Cardiac fibroblast (primary cell): ENCODE measurements at regions not wholly inside any gene's neighbourhood (a gene's known extent, or its start where the extent isn't known, plus 50 kb on each side); places are given as distances from the start of the nearest gene placed in this dataset.

Experiments
- DNase-seq, 2 donors: peaks; one replicate each; pipeline versions ENCODE4 v3.0.0 to v3.0.0-alpha.2; 2010; ENCODE audit warnings: low read depth in 2 of 2
- H3K4me3 ChIP-seq, 2 donors: replicated peaks in 1 of 2; 1 replicate in 1 of 2; 2 replicates in 1 of 2; pipeline ENCODE4 v1.5.1; 2011; ENCODE audit warnings: low read depth in 2 of 2, low read length in 2 of 2, mild to moderate bottlenecking in 2 of 2, moderate library complexity in 1 of 2
- TF ChIP-seq, protein P1 (sequence below): IDR thresholded peaks from one replicate; pipeline ENCODE4 v1.5.1; 2011; ENCODE audit warnings: low read depth, mild to moderate bottlenecking, low read length, inconsistent platforms

- DNase-seq = no peak
- no peak overlapping the region for H3K4me3 ChIP-seq
- TF ChIP-seq, protein P1, sequence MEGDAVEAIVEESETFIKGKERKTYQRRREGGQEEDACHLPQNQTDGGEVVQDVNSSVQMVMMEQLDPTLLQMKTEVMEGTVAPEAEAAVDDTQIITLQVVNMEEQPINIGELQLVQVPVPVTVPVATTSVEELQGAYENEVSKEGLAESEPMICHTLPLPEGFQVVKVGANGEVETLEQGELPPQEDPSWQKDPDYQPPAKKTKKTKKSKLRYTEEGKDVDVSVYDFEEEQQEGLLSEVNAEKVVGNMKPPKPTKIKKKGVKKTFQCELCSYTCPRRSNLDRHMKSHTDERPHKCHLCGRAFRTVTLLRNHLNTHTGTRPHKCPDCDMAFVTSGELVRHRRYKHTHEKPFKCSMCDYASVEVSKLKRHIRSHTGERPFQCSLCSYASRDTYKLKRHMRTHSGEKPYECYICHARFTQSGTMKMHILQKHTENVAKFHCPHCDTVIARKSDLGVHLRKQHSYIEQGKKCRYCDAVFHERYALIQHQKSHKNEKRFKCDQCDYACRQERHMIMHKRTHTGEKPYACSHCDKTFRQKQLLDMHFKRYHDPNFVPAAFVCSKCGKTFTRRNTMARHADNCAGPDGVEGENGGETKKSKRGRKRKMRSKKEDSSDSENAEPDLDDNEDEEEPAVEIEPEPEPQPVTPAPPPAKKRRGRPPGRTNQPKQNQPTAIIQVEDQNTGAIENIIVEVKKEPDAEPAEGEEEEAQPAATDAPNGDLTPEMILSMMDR = no peak
These were observed 70.2 kb upstream of the CDH6 start for GRCh38 chr5:31122998-31123951.

DNA sequence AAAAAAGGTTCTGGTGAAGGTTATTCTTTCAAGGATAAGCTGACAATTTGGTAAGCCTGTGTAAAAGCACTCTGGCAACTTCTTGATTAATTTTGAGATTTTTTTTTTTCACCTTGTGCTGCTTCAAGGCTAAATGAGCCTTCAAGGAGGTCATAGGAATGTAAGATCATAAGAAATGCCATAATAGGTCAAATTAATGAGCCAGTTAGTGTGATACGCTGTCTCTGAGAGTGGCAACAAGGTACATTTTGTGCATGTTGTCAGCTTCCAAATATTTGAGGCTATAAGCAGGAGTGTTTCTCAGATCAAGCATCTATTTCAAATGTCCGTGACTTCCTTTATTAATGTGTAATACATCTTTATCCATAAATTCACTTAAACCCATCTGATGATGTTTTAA is 72.3 kb upstream of the CDH6 start:
- TF ChIP-seq, protein P1 = no peak
- H3K4me3 ChIP-seq = no peak overlapping the region
- no peak for DNase-seq

DNA sequence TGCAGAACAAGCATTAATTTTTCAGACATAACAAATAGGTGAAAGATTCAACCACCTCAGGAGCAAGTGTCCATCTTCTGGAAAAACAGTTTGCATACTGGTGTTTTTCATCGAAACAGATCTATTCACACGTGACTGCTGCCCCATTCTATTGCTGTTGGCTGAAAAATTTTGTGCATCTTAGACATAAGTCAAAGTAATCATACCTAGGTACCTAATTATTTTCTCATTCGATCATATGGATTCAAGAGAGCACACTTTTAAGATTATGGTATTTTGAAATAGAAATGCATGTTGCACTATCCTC is 72.9 kb upstream of the CDH6 start:
- DNase-seq = no peak
- H3K4me3 ChIP-seq = no peak overlapping the region
- TF ChIP-seq, protein P1 = no peak

DNA sequence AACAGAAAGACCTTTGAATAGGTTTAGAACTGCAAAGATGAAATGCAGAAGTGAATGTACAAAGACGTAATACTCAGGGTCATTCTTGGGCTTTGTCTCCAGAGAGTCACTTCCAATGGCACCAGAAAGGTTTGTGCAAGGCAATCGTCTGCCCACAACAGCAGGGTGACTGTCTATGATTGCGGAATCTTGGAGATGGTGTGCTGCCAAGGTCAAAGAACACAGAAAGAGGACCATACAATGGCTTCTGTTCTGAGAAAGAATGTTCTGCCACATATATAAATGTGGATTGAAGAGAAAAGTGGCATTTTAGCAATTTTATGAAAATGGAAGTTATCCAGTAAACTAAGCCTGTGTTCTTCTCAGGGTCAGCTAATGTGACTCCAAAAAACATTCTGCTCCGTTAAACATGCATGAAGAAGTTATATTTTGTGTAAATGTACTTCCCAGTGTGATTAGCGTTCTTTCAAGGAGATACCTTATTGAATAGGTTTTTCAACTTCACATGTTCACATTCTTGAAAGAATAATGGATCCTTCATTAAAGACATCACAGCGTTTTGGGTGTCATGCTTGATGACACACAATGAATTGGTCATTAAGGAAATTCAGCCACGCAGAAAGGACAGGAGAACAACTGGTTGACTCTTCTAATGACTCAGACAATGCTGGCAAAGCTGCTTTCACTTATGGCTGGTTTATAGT is 73.4 kb upstream of the CDH6 start:
- DNase-seq = no peak
- H3K4me3 ChIP-seq = no peak overlapping the region
- TF ChIP-seq, protein P1 = no peak

GRCh38 chr5:31116466-31117031 is 76.9 kb upstream of the CDH6 start:
- TF ChIP-seq, protein P1 = no peak
- H3K4me3 ChIP-seq = no peak overlapping the region
- no peak for DNase-seq

GRCh38 chr5:31114817-31115216 is 78.7 kb upstream of the CDH6 start:
- TF ChIP-seq, protein P1 = no peak
- DNase-seq = no peak
- H3K4me3 ChIP-seq = no peak overlapping the region
